ENCODE measurements at regions not wholly inside any gene's neighbourhood (a gene's known extent, or its start where the extent isn't known, plus 50 kb on each side); places are given as distances from the start of the nearest gene placed in this dataset.
"Not testable (repeated sequence)": the region's sequence is repeated elsewhere in the genome, so short reads cannot be mapped to it uniquely, and the experiment has no call there.

DNA sequence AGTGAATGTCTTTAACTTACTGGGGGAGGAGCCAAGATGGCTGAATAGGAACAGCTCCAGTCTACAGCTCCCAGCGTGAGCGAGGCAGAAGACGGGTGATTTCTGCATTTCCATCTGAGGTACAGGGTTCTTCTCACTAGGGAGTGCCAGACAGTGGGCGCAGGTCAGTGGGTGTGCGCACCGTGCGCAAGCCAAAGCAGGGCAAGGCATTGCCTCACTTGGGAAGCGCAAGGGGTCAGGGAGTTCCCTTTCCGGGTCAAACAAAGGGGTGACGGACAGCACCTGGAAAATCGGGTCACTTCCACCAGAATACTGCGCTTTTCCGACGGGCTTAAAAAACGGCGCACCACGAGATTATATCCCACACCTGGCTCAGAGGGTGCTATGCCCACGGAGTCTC, 187.3 kb downstream of the CHIC2 start:
- not testable (repeated sequence) for DNase-seq (ENCODE audit: low read depth)

DNA sequence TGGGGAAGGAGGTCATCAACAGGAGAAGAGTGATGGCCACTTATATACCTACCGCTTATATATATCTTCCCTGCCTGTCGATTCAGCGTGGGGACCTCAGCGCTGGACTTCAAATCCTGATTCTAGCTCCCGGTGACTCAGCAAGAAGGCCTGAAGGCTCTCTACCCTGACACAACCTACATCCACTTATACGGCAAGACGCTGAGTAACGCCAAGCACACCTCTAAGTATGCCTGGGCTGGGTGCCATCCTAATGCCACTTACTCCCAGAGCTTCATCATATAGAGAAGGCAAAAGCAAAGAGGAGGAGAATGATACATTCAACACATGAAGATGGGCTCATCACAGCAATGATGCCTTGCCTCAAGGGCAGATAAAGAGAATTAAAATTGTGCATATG, 198.3 kb downstream of the CHIC2 start:
- no peak for DNase-seq (ENCODE audit: low read depth)

GRCh38 chr4:53865054-53865453, 199.4 kb downstream of the CHIC2 start:
- no peak for DNase-seq (ENCODE audit: low read depth)

GRCh38 chr4:53863736-53864365, 200.6 kb downstream of the CHIC2 start:
- no peak for DNase-seq (ENCODE audit: low read depth)

GRCh38 chr4:53863158-53863557, 201.2 kb downstream of the CHIC2 start:
- no peak for DNase-seq (ENCODE audit: low read depth)

- DNase-seq (ENCODE audit: low read depth), result no peak
Observed at GRCh38 chr4:53861856-53862610, 202.4 kb downstream of the CHIC2 start.

DNA sequence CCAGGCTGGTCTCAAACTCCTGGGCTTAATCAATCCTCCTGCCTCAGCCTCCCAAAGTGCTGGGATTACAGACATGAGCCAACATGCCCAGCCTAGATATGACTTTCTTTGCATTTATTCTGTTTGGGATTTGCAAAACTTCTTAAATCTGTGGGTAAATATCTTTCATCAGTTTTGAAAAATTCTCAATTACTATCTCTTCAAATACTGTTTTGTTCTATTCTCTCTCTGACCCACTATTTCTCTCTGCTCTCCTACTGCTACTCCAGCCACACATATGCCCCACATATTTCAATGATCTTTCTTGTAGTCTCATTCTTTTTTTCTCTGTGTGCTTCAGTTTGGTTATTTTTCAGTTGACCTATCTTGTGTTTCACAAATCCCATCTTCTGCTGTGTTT, 205.1 kb downstream of the CHIC2 start:
- DNase-seq (ENCODE audit: low read depth), result no peak

GRCh38 chr4:53858744-53859143, 205.7 kb downstream of the CHIC2 start:
- no peak for DNase-seq (ENCODE audit: low read depth)

DNA sequence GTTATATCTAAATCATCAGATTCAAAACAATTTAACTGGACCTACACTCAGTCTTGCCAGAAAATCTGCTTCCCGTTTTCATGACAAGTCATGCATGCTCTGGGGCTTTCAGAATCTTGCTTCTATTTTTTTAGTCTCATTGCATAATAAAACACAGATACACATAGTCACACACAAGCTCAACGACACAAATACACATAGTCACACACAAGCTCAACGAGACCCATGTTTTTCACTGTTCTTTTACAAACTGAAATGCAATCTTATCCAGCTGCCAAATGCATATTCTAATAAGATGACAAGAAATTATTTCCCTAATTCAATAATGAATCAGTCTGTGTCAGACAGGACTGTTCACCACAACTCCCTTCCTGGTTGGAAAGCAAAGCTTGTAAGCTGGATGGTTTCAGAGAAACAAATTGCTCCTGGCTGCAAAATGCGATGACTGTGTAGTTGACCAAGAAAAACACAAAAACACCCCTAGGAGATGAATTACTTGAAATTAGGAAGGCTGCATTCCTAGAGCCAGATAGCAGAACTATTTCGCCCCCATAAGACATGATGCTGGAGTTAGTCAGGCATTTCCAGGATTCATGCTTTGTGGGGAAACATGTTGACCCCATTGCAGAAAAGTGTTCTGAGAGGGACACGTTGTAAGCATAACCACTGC, 208.7 kb downstream of the CHIC2 start:
- DNase-seq (ENCODE audit: low read depth), result no peak

DNA sequence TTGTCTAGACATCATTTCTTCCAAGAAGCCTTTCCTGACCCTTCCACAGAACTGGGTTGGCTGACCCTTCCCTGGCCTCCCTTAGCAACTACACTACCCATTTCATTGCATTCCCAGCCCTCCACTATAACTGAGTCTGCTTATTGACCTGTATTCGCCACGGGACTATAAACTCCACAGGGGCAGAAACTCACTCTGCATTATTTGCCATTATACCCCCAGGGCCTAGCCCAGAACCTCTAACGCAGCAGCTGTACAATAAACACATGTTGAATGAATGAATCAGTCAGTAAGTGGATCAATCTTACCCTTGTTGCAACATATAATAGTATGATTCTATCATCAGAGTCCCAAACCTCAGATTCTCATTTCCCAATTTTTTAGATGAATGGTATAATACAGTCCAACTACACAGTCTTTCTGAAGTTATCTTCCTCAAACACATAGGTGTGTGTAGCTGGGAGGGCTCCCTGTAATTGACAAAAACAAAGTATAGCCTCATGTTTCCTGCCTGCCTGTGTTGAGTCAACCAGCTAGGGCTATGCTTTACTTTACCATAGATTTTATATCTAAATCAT, 209.3 kb downstream of the CHIC2 start:
- no peak for DNase-seq (ENCODE audit: low read depth)

- no peak for DNase-seq (ENCODE audit: low read depth)
Observed at GRCh38 chr4:53852343-53852742, 212.1 kb downstream of the CHIC2 start.

GRCh38 chr4:53847965-53848364, 216.4 kb downstream of the CHIC2 start:
- no peak for DNase-seq (ENCODE audit: low read depth)

DNA sequence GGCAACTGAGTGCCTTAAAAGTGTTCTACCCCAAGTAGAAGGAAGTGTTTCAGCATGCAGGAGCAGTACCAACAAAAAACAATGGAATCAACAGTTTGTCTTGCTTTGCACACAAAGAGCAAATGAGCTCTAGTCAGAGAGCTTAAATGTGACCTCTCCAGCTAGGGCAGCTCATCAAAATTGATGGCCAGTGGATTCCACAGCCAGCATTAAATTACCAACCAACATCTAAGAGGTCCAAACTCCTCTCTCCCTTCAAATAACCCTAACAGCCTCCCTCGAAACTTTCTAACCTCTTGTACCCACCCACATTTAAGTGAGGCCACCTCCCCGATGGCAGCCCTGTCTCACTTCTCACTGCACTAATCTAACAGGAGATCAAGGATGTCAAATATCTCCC, 219.9 kb downstream of the CHIC2 start:
- DNase-seq (ENCODE audit: low read depth), result no peak

GRCh38 chr4:53844133-53844532, 220.3 kb downstream of the CHIC2 start:
- no peak for DNase-seq (ENCODE audit: low read depth)

GRCh38 chr4:53841711-53842110, 222.7 kb downstream of the CHIC2 start:
- DNase-seq (ENCODE audit: low read depth), result no peak

- DNase-seq (ENCODE audit: low read depth), result no peak
Observed at GRCh38 chr4:53840643-53841042, 223.8 kb downstream of the CHIC2 start.

GRCh38 chr4:53833302-53834003, 231.0 kb downstream of the CHIC2 start:
- DNase-seq (ENCODE audit: low read depth), result not testable (repeated sequence)

- no peak for DNase-seq (ENCODE audit: low read depth)
Observed at GRCh38 chr4:53832549-53832948, 231.9 kb downstream of the CHIC2 start.

GRCh38 chr4:53830511-53830910, 233.9 kb downstream of the CHIC2 start:
- no peak for DNase-seq (ENCODE audit: low read depth)

- no peak for DNase-seq (ENCODE audit: low read depth)
Observed at GRCh38 chr4:53821179-53821851, 230.0 kb upstream of the LNX1 start.

DNA sequence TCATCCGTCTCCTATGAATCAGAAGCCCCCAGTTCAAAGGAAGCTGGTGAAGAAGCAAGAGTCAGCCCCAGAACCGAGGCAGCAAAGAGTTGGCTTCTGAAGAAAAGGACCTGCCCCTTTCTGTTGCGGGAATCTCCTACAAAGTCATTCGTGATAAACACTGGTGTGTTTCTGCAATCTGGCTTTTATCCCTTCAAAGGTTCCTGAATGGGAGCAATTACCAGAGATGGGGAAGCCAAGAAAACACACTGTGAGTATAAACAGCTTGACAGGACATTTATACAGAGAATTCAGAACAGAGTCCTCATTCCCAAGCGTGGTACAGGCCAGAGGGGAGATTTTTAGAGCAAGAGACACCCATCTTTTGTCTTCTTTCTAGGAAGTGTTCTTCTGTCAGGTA, 226.8 kb upstream of the LNX1 start:
- no peak for DNase-seq (ENCODE audit: low read depth)

GRCh38 chr4:53816561-53816960, 225.3 kb upstream of the LNX1 start:
- no peak for DNase-seq (ENCODE audit: low read depth)

All from stimulated activated CD8-positive, alpha-beta memory T cell treated with anti-CD3 and anti-CD28 coated beads, Interleukin-15, amount 100 ng/mL, for 1 hour (primary cell).